GM21619 (cell line): ENCODE measurements at regions not wholly inside any gene's neighbourhood (a gene's known extent, or its start where the extent isn't known, plus 50 kb on each side); places are given as distances from the start of the nearest gene placed in this dataset.

Experiments
- ATAC-seq: cut with Tn5 transposase; IDR thresholded peaks from one replicate; pipeline ENCODE4 v1.9.1; 2021; ENCODE audit not compliant: unreplicated experiment

DNA sequence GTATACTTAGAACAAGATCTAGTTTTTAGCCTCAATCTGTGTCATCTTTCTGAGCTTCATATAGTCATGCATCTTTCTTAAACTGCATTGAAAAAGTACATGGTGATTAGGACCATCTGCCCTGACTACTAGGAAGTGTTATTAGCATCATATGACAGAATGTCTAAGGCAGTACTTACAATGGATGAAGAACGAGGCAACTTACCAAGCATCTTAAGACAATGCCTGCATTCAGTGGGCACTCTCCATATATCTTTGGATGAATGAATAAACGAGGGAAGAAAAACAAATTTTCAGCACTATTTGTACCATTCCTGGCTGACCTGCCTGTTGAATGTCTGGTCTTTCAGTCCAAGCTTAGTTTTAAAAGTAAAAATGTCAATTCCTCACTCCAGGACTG is 185.4 kb upstream of the EPHA3 start:
- no peak for ATAC-seq

GRCh38 chr3:88926221-88926620 is 181.2 kb upstream of the EPHA3 start:
- ATAC-seq, result no peak

- no peak for ATAC-seq
These were observed 176.8 kb upstream of the EPHA3 start for GRCh38 chr3:88930611-88931010.

- no peak for ATAC-seq
These were observed 170.6 kb upstream of the EPHA3 start for GRCh38 chr3:88936831-88937230.

DNA sequence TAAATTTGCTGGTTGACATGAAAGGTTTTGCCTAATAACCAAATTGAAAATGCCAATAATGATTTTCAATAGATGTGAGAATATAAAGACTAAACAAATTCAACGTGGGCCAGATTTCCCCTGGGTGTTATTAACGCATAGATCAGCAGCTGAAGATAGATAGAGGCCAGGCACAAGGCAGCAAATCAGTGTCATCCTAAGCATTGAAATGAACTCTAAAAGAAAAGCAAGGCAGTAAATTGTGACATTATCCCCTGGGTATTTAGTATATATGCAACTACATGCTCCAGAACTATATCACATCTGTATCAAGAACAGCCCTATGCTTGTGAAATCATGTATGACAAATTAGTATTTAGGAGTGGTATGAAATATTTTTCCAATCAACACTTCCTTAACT is 167.1 kb upstream of the EPHA3 start:
- ATAC-seq, result no peak

DNA sequence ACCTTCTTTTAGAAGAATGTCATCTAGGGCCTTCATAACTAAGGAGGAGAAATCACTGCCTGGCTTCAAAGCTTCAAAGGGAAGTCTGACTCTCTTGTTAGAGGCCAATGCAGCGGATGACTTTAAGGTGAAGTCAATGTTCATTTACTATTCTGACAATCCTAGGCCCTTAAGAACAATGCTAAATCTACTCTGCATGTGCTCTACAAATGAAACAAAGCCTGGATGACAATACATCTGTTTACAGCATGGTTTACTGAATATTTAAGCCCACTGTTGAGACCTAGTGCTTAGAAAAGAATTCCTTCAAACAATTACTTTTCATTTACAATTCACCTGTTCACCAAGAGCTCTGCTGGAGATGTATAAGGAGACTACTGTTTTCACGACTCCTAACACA is 160.4 kb upstream of the EPHA3 start:
- no peak for ATAC-seq

DNA sequence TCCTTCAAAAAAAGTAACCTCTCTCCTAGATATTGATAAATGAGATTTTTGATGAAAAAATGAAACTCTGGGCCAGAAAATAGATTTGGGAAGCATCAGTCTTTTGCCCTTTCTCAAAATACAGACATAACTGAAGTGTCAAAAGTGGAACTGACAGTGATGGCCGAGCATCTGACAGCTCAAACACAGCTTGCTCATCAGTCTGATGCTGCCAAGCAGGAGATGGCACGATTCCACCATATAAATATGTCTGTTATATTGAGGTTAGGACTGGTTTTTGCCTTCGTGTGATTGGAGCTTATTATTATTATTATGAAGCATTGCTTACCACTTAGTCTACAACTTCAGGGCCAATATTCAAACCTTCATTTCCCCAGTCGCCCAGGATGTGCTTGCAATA is 152.6 kb upstream of the EPHA3 start:
- no peak for ATAC-seq

DNA sequence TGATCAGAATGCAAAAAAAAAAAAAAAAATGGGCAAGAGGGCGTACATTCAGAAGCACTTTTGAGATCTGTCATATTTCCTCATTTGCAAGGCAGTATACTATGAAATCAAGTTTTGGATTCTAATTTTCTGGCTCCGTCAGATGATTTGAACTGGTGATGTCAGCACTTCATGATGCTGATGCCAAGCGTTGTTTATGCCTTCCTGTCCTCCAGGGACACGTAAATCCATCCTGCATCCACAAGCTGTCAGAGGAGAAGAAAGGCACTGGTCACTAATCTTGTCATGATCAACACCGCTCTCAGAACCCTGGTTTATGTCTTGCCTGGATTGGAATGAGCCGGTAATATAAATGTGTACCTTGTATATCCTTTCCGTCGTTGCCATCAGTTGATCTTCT is 152.1 kb upstream of the EPHA3 start:
- no peak for ATAC-seq

DNA sequence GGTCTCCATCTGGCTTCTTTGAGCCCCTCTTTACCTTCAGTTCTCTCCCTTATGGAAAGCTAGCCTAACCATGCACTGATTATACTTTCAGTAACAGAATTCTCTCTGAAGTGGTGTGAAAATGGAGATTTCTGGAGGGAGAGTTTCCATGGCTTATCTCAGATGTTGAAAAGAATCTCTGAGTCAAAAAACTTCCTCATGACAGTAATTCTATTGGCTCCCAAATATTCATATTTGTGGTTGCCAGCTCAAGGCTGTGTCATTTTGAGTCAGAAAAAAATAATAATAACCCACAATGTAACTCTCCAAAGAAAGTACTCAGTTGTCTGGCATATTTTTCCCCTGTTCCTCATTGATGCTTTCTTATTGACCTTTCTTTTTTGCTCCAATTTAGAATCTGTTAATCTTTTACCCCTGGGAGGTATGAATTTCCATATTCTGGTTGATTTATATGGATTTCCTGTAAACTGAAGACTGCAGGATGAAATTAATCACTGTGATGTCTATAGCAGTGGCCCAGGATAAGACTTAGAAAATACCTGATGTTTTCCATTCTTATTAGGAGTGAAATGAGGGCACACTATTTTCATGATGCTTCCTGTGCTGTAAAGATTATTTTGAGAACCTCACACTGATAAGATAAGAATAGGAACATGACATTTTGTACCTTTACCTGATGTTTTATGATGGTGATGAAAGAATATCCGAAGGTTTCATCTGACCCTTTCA is 149.5 kb upstream of the EPHA3 start:
- ATAC-seq, result no peak

DNA sequence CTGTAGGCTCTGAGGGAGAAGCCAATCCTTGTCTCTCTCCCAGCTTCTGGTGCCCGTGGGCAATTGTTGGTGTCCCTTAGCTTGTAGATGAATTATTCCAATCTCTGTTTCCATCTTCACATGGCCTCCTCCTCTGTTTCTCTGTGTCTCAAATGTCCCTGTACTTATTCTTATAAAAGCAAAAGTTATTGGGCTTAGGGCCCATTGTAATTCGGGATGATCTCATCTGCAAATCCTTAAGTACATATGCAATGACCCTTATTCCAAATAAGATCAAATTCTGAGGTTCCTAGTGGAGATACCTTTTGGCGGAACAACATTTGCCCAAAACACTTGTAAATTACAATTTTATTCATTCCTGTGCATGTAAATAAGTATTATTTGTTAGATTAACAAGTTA is 147.4 kb upstream of the EPHA3 start:
- no peak for ATAC-seq

GRCh38 chr3:88963003-88963402 is 144.4 kb upstream of the EPHA3 start:
- no peak for ATAC-seq

- ATAC-seq, result no peak
These were observed 127.7 kb upstream of the EPHA3 start for GRCh38 chr3:88979760-88980159.

- no peak for ATAC-seq
These were observed 124.0 kb upstream of the EPHA3 start for GRCh38 chr3:88983458-88983857.

- no peak for ATAC-seq
These were observed 123.2 kb upstream of the EPHA3 start for GRCh38 chr3:88984256-88984655.

- no peak for ATAC-seq
These were observed 122.6 kb upstream of the EPHA3 start for GRCh38 chr3:88984832-88985231.

DNA sequence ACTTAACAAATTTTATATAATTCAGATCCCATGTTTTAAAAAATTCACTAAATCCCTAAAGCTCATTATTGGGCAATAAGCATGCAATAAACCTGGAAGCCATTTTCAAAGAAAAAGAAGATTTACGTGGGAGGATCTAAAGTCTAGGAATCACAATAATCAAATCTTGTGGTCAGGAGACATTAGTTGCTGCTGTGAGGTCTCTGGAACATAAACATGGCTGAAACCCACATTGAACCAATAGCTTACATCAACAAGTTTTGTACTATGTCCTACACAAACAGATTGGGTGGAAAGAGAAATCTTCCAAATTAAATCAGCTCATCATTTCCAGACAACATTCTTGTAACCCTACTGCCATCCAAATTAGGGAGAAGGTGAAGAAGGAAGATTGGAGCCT is 121.9 kb upstream of the EPHA3 start:
- no peak for ATAC-seq

GRCh38 chr3:88986834-88987233 is 120.6 kb upstream of the EPHA3 start:
- no peak for ATAC-seq

DNA sequence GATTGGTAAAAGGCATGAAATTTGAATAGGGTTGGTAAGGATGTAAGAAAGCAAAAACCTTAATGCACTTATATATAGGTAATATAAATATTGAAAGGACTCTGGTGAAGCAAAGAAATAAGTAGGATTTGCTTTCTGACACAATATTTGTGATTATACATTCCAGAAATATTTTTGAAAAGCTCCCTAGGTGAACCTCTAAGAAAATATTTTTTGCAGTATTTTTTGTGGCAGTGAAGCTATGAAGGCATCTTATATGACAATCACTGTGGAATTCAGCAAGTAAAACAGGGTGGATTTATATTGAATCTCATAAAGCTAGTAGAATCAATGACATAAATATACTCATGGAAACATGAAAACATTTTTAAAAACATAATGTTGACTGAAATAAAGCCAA is 119.6 kb upstream of the EPHA3 start:
- ATAC-seq, result no peak

GRCh38 chr3:88988906-88989305 is 118.5 kb upstream of the EPHA3 start:
- no peak for ATAC-seq

- ATAC-seq, result no peak
These were observed 115.9 kb upstream of the EPHA3 start for GRCh38 chr3:88991496-88991895.

GRCh38 chr3:88996691-88997090 is 110.7 kb upstream of the EPHA3 start:
- no peak for ATAC-seq

- ATAC-seq, result no peak
These were observed 110.2 kb upstream of the EPHA3 start for GRCh38 chr3:88997260-88997659.

GRCh38 chr3:89000886-89001285 is 106.5 kb upstream of the EPHA3 start:
- no peak for ATAC-seq
